Effector memory CD8-positive, alpha-beta T cell (primary cell): ENCODE measurements at regions not wholly inside any gene's neighbourhood (a gene's known extent, or its start where the extent isn't known, plus 50 kb on each side); places are given as distances from the start of the nearest gene placed in this dataset.

Source experiments
- ATAC-seq: fragments of 150-1000 bp; cut with Tn5 transposase; replicated peaks from 2 replicates; pipeline ENCODE4 v1.10.0; 2021; ENCODE audit warnings: mild to moderate bottlenecking, moderate library complexity
- DNase-seq, 3 experiments: peaks; one replicate each; pipeline ENCODE4 v3.0.0; 2021
- H3K27ac Mint-ChIP-seq, 2 donors: one replicate each; pipeline ENCODE4 v1.8.0; 2022; ENCODE audit warnings: mild to moderate bottlenecking in 2 of 2, mixed read lengths in 2 of 2, moderate library complexity in 2 of 2
- H3K27me3 Mint-ChIP-seq, 2 donors: one replicate each; pipeline ENCODE4 v1.8.0; 2022; ENCODE audit warnings: mixed read lengths in 2 of 2
- H3K36me3 Mint-ChIP-seq: one replicate; pipeline ENCODE4 v1.8.0; 2022; ENCODE audit warnings: mild to moderate bottlenecking, moderate library complexity, mixed read lengths; ENCODE audit not compliant: insufficient read depth
- H3K4me1 Mint-ChIP-seq, 2 donors: one replicate each; pipeline ENCODE4 v1.8.0; 2022; ENCODE audit warnings: low read depth in 2 of 2, mixed read lengths in 2 of 2
- H3K4me3 Mint-ChIP-seq, 2 donors: one replicate each; pipeline ENCODE4 v1.8.0; 2022; ENCODE audit warnings: mild to moderate bottlenecking in 2 of 2, mixed read lengths in 2 of 2, moderate library complexity in 2 of 2
- H3K9me3 Mint-ChIP-seq, 2 donors: one replicate each; pipeline ENCODE4 v1.8.0; 2022; ENCODE audit warnings: mixed read lengths in 2 of 2

DNA sequence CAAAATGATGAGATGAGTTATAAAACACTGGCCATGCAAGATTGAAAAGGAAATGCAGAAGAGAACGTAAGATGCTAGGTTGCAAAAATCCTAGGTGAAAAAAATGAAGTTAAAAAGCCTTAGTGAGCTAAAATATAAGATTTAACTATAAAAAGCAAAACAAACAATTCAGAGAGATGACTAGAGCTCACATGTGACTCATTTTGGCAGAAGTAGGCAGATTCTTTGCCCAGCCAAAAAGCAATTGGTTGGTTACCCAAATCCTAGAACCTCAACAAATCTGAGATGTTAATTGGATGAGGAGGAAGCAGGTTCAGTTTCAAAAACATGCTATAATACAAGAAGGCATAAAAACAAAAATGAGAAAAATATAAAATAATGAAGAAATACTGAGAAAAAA, 249.1 kb downstream of the OGFRL1 start:
- DNase-seq (no peak), ATAC-seq (no peak)
- Mint-ChIP-seq H3K27me3 (peaks cover 0 to 7% of the 10 kb centered on the region in 2 donors), H3K9me3 (no peaks in the 10 kb centered on the region), H3K36me3 (no peaks in the 10 kb centered on the region), H3K4me1 (no peaks in the 10 kb centered on the region), H3K27ac (no peak overlapping the region), H3K4me3 (no peak overlapping the region)

DNA sequence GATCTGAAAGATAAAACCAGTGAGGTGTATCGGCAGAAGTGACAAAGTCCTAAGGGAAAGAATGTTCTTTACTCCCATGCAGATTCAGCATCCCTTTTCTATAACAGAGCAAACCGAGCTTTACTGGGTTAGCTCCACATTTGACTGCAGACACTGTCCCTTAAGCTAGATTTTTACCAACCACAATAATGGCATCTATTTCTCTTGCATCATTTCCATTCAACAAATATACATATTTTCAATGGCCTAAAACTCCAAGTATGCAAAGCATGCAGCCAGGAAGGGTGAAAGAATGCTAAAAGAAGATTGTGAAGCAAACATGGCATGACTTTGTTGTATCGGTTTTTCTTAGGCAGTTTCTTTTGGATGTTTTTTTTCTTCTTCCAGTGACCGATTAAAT, 255.4 kb downstream of the OGFRL1 start:
- H3K27me3 Mint-ChIP-seq, result no peaks in the 10 kb centered on the region
- no peaks in the 10 kb centered on the region for H3K36me3 Mint-ChIP-seq
- H3K27ac Mint-ChIP-seq, result no peak overlapping the region
- no peak for ATAC-seq
- peaks cover 0 to 1% of the 10 kb centered on the region in 2 donors for H3K9me3 Mint-ChIP-seq
- no peaks in the 10 kb centered on the region for H3K4me1 Mint-ChIP-seq
- H3K4me3 Mint-ChIP-seq, result no peak overlapping the region
- DNase-seq, result no peak

DNA sequence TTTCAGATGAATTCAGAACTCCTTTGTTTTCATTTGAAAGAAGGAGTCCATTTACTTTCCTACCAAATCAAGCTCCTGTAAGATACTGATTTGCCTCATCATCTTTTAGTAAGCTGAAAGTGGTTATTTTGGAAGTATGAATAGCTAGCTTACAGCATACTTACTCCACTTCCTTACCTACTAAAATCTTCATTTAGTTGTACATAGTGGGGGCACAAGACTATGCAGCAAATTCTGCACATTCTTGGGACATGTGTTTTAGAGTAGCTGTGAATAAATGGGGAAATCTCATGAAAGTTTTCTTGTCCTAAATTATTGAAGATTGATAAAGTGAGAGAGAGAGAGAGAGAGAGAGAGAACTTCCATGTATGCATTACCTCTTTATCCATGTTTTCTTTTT, 256.3 kb downstream of the OGFRL1 start:
- no peak overlapping the region for H3K4me3 Mint-ChIP-seq
- H3K27me3 Mint-ChIP-seq, result peaks cover 0 to under 1% of the 10 kb centered on the region in 2 donors
- H3K36me3 Mint-ChIP-seq, result no peaks in the 10 kb centered on the region
- peaks cover 2 to 3% of the 10 kb centered on the region in 2 donors for H3K9me3 Mint-ChIP-seq
- ATAC-seq (no peak), DNase-seq (no peak)
- H3K27ac Mint-ChIP-seq, result no peak overlapping the region
- H3K4me1 Mint-ChIP-seq, result no peaks in the 10 kb centered on the region

DNA sequence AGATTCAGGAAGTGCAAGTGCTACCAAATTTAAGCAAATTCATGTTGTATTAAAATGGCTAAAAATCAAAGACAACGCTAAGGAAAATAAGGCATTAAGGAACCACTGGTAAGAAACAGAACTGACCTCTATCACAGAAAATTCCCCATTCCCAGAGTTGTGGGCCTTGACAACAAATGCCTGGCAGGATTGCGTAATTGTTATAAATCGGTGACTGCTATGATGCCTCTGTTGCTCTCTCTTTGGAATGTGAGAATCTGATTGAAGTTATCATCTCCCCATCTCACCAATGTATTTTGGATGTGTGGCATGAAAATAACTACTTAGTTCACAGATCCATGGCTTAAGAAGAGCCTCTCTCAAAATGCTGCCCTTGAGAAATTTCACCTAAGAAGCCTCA, 257.3 kb downstream of the OGFRL1 start:
- Mint-ChIP-seq H3K4me3 (no peak overlapping the region), H3K27ac (no peak overlapping the region), H3K36me3 (no peaks in the 10 kb centered on the region), H3K27me3 (peaks cover 0 to 6% of the 10 kb centered on the region in 2 donors), H3K9me3 (peaks cover 3 to 7% of the 10 kb centered on the region in 2 donors), H3K4me1 (no peaks in the 10 kb centered on the region)
- ATAC-seq, result no peak
- no peak for DNase-seq

DNA sequence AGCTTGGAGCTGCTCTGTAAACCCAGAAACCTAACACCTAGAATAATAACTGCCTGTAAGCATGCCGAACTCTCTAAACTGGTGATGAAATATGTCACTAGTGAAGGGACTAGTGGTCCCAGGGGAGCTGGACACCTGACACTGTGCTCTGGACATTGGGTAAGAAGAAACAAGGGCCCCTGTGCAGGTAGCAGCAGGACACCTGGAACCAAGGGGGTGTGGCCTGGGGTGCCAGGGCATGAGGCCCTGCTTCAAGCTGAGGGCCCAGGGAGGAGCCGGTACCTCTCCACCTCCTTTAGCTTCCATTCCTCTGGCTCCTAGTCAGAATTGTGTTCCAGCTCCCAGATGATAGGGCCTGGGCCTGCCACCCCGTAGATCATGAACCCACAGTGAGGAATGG, 263.2 kb downstream of the OGFRL1 start:
- no peak overlapping the region for H3K27ac Mint-ChIP-seq
- H3K4me1 Mint-ChIP-seq, result no peaks in the 10 kb centered on the region
- H3K4me3 Mint-ChIP-seq, result no peak overlapping the region
- H3K27me3 Mint-ChIP-seq, result peaks cover 0 to 6% of the 10 kb centered on the region in 2 donors
- no peaks in the 10 kb centered on the region for H3K36me3 Mint-ChIP-seq
- ATAC-seq, result no peak
- peaks cover 6 to 25% of the 10 kb centered on the region in 2 donors for H3K9me3 Mint-ChIP-seq
- no peak for DNase-seq

DNA sequence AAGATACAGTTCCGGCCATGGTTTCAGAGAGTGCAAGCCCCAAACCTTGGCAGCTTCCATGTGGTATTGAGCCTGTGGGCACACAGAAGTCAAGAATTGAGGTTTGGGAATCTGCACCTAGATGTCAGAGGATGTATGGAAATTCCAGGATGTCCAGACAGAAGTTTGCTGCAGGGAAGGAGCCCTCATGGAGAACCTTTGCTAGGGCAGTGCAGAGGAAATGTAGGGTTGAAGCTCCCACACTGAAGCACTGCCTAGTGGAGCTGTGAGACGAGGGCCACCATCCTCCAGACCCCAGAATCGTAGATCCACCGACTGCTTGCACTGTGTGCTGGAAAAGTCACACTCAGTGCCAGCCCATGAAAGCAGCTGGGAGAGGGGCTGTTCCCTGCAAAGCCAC, 267.5 kb downstream of the OGFRL1 start:
- no peaks in the 10 kb centered on the region for H3K27me3 Mint-ChIP-seq
- H3K9me3 Mint-ChIP-seq, result peaks cover 9 to 36% of the 10 kb centered on the region in 2 donors
- H3K36me3 Mint-ChIP-seq, result no peaks in the 10 kb centered on the region
- no peak overlapping the region for H3K27ac Mint-ChIP-seq
- DNase-seq (no peak), ATAC-seq (no peak)
- no peaks in the 10 kb centered on the region for H3K4me1 Mint-ChIP-seq
- no peak overlapping the region for H3K4me3 Mint-ChIP-seq

DNA sequence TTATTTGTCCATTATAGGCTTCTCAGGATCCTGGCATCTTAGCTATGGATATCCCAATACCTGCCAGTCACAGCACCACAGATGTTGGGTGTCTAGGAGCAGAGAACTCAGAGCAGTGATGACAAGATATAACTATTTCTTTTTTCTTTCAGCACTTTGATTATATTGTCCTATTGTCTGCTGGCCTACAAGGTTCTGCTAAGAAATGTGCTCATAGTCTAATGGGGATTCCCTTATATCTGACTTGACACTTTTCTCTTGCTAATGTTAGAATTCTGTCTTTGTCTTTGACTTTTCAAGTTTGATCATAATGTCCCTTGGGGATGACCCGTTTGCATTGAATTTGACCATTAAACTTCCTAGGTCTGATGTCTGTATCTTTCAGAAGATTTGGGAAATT, 270.4 kb downstream of the OGFRL1 start:
- DNase-seq (no peak), ATAC-seq (no peak)
- Mint-ChIP-seq H3K27ac (no peak overlapping the region), H3K9me3 (peaks cover 10 to 36% of the 10 kb centered on the region in 2 donors), H3K4me3 (no peak overlapping the region), H3K36me3 (no peaks in the 10 kb centered on the region), H3K4me1 (no peaks in the 10 kb centered on the region), H3K27me3 (no peaks in the 10 kb centered on the region)

DNA sequence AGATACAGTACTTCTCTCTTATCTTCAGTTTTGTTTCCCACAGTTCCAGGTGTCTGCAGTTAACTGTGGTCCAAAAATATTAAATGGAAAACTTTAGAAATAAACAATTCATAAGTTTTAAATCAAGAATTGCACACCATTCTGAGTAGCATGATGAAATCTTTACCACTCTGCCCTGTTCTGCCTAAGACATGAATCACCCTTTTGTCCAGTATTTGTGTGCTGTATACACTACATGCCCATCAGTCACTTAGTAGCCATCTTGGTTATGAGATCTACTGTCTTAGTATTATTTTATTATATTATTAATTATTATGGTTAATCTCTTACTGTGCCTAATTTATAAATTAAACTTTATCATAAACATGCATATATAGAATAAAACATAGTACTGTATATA, 279.0 kb downstream of the OGFRL1 start:
- DNase-seq, result no peak
- Mint-ChIP-seq H3K36me3 (no peaks in the 10 kb centered on the region), H3K4me1 (no peaks in the 10 kb centered on the region), H3K4me3 (no peak overlapping the region), H3K9me3 (peaks cover 0 to 3% of the 10 kb centered on the region in 2 donors), H3K27me3 (no peaks in the 10 kb centered on the region), H3K27ac (no peak overlapping the region)
- no peak for ATAC-seq

DNA sequence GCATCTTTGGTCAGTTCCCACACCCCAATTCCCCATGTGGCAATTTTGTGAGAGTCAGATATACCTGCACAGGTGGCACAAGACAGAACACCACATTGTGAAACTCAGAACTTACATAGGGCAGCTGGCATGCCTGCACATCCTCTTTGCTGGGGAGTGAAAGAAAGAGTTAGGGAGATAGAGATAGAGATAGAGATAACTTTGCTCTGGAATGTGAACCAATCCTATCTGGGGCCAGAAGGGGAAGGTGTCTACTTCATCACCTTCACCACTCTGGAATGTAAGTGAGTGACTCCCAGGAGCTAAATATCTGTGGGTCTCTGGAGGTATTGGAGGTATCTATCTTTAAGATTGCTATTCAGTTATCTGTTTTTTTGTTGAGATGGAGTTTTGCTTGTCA, 289.2 kb downstream of the OGFRL1 start:
- H3K4me3 Mint-ChIP-seq, result no peak overlapping the region
- H3K4me1 Mint-ChIP-seq, result no peaks in the 10 kb centered on the region
- DNase-seq, result no peak
- H3K27me3 Mint-ChIP-seq, result no peaks in the 10 kb centered on the region
- H3K36me3 Mint-ChIP-seq, result no peaks in the 10 kb centered on the region
- H3K27ac Mint-ChIP-seq, result no peak overlapping the region
- no peak for ATAC-seq
- H3K9me3 Mint-ChIP-seq, result no peaks in the 10 kb centered on the region

DNA sequence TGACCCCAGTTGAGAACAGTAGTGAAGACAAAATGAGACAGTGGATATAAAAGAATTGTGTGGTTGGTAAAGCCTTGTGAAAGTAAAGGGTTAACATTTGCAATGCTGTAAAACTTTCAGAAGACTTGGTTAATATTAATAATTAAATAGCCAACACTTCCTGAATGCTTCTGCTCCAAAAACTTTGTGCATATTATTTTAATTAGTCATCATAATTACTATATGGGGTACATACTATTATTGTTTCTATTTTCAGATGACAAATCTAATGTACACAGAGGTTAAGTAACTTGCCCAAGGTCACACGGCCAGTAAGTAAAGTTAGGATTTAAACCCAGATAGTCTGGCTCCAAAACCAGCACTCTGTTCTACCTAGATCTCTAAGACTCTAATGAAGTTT, 291.3 kb downstream of the OGFRL1 start:
- no peaks in the 10 kb centered on the region for H3K27me3 Mint-ChIP-seq
- DNase-seq (no peak), ATAC-seq (no peak)
- no peaks in the 10 kb centered on the region for H3K4me1 Mint-ChIP-seq
- H3K36me3 Mint-ChIP-seq, result no peaks in the 10 kb centered on the region
- H3K4me3 Mint-ChIP-seq, result no peak overlapping the region
- H3K27ac Mint-ChIP-seq, result no peak overlapping the region
- no peaks in the 10 kb centered on the region for H3K9me3 Mint-ChIP-seq

DNA sequence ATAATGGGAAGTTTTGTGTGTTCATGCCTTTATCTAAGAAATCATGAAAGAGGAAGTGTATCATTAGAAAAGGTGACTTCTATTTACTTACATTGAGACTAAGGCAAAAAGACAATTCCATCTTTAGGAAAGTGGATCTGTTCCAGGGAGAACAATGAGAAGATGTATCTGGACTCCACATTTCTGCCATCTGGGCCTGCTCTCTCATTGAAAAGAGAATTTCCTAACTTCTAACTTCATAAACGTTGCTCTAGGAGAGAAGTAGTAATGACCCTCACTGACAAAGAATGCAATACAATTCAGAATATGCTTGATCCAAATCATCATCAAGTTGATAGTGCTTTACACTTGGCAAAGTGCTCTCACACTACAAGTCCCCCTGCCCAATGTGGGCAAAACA, 294.2 kb downstream of the OGFRL1 start:
- Mint-ChIP-seq H3K36me3 (no peaks in the 10 kb centered on the region), H3K9me3 (peaks cover 0 to 2% of the 10 kb centered on the region in 2 donors), H3K4me1 (no peaks in the 10 kb centered on the region), H3K27me3 (no peaks in the 10 kb centered on the region), H3K27ac (no peak overlapping the region), H3K4me3 (no peak overlapping the region)
- no peak for DNase-seq
- no peak for ATAC-seq

DNA sequence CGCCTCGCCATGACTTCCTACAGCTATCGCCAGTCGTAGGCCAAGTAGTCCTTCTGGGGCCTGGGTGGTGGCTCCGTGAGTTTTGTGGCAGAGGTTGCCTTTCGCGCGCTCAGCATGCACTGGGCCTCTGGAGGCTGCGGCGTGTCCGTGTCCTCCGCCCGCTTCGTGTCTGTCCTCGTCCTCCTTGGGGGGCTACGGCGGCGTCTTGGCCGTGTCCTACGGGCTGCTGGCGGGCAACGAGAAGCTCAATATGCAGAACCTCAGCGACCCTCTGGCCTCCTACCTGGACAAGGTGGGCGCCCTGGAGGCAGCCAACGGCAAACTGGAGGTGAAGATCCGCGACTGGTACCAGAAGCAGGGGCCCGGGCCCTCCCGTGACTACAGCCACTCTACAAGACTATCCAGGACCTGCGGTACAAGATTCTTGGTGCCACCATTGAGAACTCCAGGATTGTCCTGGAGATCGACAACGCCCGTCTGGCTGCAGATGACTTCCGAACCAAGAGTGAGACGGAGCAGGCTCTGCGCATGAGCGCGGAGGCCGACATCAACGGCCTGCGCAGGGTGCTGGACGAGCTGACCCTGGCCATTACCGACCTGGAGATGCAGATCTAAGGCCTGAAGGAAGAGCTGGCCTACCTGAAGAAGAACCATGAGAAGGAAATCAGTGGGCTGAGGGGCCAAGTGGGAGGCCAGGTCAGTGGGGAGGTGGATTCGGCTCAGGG, 296.3 kb downstream of the OGFRL1 start:
- Mint-ChIP-seq H3K27ac (no peak overlapping the region), H3K4me3 (no peak overlapping the region), H3K4me1 (no peaks in the 10 kb centered on the region), H3K36me3 (no peaks in the 10 kb centered on the region), H3K27me3 (peaks cover 0 to 8% of the 10 kb centered on the region in 2 donors), H3K9me3 (peaks cover 0 to 4% of the 10 kb centered on the region in 2 donors)
- DNase-seq, result no peak
- no peak for ATAC-seq

DNA sequence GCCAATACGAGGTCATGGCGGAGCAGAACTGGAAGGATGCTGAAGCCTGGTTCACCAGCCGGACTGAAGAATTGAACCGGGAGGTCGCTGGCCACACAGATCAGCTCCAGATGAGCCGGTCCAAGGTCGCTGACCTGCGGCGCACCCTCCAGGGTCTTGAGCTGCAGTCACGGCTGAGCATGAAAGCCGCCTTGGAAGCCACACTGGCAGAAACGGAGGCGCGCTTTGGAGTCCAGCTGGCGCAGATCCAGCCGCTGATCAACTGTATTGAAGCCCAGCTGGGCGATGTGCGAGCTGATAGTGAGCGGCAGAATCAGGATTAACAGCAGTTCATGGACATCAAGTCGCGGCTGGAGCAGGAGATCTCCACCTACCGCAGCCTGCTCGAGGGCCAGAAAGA, 296.9 kb downstream of the OGFRL1 start:
- Mint-ChIP-seq H3K9me3 (peaks cover 0 to 4% of the 10 kb centered on the region in 2 donors), H3K27ac (no peak overlapping the region), H3K36me3 (no peaks in the 10 kb centered on the region), H3K4me3 (no peak overlapping the region), H3K27me3 (peaks cover 0 to 8% of the 10 kb centered on the region in 2 donors), H3K4me1 (no peaks in the 10 kb centered on the region)
- ATAC-seq (no peak), DNase-seq (no peak)

DNA sequence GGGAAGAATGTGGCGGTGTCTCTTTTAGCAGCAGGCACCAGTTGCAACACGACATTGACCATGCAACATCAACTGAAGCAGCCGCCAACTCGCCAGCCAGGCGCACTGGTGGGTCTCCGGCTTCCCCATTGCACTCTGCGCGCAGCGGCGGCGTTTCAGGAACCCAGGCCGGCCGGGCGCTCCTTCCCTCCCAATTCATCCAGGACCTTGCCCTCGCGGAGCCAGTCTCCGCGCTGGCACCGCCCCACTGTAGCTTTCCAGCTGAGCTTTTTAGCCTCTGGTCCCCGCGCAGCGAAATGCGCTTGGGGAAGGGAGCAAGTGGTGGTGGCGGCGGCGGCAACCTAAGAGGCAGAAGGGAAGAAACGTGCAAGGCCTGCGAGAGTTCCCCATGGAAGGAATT, 297.9 kb upstream of the RIMS1 start:
- no peak overlapping the region for H3K4me3 Mint-ChIP-seq
- DNase-seq (no peak), ATAC-seq (no peak)
- H3K4me1 Mint-ChIP-seq, result no peaks in the 10 kb centered on the region
- no peak overlapping the region for H3K27ac Mint-ChIP-seq
- peaks cover 0 to 8% of the 10 kb centered on the region in 2 donors for H3K27me3 Mint-ChIP-seq
- H3K36me3 Mint-ChIP-seq, result no peaks in the 10 kb centered on the region
- H3K9me3 Mint-ChIP-seq, result peaks cover 0 to 4% of the 10 kb centered on the region in 2 donors
